Left hindlimb (tissue), 1 donor: ENCODE measurements at regions not wholly inside any gene's neighbourhood (a gene's known extent, or its start where the extent isn't known, plus 50 kb on each side); places are given as distances from the start of the nearest gene placed in this dataset.
A peak's percentile ranks its signal among the peaks of the same experiment; 100 is the strongest.

Experiments used
- DNase-seq: peaks from one replicate; pipeline ENCODE4 v3.0.0-alpha.2; 2018

DNA sequence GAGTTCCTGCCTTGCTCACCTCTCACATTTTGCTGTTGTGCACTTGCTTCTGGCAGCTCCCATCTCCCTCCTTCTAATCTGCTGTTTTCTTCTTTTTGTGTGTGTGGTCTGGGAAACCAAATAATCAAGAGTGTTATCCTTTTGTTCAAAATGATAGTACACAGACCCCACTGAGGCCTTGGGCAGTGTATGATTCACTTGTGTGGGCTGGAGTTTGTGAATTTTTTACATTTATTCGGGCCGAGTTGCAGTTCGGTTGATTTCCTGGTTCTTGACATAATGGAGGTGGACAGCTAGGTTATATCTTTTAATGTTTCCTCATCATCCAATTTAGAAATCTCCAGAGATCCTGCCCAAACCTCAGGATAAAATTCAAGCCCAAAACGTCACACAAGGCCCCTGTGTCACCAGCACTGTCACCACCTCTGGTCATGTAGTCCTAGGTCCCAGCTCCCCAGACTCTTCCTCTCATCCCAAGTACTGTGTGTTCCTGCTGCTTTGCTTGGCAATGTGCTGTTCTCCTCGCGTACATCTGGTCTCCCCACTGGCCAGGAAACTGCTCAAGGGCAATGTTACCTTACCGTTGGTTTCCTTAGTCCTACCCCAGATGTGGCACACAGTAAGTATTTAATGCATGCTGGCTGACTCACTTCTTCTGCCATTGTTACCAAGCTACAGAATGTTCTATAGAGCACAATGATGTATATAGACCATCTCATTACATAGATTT is 55.7 kb upstream of the PHACTR2 start:
- no peak for DNase-seq

DNA sequence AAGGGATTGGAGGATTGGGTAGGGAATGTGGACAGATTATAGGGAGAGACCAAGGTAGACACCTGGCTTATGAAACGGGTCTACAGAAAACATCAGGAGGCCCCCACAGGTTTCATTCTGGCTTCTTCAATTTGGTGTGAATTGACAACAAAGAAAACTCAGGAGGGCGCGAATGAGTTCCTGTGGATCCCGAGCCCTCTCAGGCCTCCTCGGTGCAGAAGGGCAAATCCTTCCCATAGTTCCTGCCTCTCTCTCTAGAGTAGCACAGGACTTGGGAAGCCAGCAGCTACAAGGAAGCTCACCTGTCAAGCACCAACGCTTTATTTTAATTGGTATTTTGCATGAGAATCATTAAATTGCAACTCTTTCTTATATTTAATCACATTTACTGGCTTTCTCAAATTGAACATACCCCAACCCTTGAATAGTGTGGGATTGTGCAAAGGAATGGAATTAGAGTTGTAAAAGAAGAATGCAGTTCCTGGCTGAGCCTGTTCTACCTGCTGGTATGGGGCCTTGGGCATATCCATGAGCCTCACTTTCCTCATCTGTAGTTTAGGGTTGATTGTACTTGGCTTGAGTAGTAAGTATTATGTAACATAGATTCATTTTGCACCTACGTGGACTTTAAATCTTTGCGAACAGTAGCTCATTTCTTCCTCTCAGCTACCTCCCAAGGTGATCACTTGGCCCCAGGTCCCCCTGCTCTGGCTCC is 56.4 kb upstream of the PHACTR2 start:
- DNase-seq = no peak

DNA sequence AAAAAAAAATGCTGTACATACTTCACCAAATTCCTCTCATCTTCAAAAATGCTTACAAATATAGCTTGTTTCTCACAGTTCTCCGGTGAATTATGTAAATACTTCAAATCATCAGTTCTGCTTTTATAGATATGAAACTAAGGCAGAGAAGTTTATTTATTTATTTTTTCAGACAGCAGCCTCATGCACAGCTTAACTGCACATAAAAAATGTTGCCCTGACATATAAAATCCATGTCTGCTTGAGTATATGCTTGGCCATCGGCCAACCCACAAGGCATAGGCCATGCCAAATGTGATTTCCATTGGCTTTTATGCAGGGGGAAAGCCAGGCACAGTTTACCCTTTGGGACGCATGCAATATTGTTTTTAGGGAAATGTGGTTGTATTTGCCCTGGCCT is 57.3 kb upstream of the PHACTR2 start:
- peak; percentile 33 for DNase-seq

DNA sequence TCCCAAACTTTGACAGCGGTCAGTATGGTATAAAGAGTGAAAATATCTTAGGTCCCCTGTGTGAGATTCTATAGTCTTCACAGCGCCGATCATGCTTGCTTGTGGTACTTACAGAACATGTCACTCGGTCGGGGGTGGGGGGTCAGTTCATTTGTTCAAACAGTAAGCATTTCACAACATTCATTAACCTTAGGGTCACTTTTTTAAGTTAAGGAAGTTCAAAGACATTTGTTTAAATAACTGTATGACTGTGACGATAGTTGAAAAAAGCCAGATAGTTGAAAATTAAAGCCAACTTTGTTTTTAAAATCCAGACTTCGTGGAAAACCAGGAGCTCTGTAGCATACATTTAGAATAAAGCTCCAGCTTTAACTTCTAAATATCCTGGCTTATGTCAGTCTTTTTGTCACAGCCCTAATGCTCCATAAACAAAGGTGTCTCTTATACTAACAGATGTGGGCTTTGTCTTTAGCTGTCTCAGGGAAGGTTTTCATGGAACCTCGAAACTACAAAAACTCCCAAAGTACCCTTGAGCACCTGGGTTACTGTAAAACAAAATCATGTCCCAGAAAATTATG is 57.9 kb upstream of the PHACTR2 start:
- no peak for DNase-seq

DNA sequence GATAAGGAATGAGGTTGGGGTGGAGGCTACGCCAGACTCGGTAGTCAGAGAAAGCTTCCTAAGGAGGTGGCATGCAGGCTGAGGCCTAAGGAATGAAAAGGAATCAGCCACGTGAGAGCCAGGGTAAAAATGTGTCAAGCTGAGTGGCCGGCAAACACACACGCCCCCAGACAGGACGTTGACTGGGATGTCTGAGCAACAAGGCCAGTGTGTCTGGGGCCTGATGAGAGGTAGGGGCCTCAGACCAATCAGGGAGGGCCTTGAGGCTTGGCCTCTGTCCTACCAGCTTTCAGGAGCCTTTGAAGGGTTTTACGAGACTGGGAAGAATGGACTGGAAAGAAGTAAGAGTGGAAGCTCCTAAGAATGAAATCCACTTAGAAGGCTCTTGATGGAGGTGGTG is 61.0 kb upstream of the PHACTR2 start:
- DNase-seq = no peak

DNA sequence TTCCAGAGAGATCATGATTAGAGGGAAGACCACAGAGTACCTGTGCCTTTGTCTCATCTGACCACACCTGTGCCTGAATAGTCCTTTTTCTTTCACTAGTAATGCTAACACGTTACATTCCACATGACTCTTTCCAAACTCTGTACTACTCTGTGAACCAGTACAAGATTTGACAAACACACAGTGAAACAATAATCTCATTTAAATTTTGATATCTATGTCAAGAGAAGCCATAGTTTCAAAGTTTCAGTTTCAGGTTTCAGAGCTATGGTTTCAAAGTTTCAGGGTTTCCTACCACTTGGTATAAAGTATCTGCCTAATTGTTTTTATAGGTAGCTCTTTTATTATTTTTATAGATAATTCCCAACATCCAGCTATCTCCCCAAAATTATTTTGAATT is 62.0 kb upstream of the PHACTR2 start:
- DNase-seq = no peak

DNA sequence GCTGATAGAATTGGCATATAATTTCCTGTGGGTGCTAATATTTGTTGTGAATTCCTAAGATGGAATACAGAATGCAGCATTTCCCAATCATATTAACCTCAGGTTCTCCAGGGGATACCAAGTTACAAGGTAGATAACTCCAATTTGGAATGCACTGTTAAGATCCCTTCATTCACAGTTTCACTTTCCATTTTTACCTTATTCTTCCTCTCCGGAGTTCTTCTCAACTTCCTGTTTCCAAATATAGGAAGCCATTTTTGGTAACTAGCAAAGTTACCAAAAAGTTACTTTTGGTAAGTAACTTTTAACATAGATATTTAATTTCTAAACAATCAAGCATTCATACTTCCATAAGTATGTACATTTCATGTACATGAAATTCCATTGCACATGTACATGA is 63.5 kb upstream of the PHACTR2 start:
- DNase-seq = no peak

DNA sequence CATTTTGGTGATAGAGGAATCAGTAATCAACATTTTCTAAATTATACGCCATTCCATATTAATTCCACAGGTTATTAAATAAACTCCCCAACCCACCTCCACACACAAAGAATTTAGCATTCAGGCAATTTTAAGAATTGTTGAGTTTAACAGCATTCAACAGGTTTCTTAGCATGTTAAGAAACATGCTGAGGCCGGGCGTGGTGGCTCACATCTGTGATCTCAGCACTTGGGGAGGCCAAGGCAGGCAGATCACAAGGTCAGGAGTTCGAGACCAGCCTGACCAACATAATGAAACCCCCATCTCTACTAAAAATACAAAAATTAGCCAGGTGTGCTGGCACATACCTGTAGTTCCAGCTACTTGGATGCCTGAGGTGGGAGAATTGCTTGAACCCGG is 64.0 kb upstream of the PHACTR2 start:
- DNase-seq = no peak

DNA sequence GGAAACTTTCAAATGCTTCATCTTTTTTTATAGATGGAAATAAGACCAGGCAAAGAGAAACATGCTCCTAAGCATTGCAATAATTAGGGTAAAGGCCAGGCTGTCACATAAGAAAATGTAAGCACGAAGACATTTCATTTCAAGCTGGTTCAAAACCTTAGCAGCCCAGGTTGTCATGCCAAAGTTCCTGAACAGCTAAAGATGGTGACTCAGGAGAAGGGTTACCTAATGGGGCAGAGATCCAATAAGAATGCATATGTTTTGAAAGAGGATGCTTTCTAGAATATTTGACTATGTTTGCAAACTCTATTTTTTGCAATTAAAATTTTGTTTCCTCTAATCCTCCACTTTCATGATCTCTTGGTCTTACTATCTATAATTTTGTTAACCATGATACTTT is 65.6 kb upstream of the PHACTR2 start:
- DNase-seq = no peak

DNA sequence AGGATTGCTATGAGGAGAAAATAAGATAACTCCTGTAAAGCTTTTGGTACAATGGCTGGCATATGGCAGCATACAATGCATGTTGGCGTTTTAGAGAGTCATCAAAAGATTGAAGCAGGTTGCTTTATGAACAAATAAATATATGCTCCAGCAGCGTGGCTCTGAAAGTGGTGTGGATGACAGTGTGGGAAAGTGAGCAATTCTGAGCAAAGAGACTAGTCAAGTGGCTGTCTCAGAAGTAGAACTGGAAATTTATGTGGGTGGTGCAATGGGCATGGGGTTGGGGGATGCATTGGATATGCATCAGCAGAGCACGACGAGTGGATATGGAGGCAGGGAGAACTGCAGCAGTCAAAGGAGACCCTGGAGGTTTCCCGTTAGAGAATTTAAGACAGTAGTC is 66.2 kb upstream of the PHACTR2 start:
- no peak for DNase-seq

DNA sequence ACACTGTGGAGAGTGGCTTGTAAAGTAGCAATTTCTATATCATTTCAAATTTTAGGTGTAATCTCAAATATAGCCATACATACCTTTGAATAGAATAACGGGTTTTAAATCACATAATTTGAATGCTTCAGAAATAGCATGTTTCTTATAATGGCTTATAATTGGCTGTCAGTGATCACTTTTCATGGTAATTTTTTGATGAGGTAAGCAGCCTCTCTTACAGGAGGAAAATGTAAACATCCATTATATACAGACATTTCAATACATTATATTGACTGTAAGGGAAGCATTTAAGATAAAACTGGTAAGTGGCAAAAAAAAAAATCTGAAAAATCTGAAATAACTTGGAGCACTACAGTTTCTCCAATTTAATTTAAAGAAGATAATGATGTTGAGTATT is 67.8 kb upstream of the PHACTR2 start:
- DNase-seq = no peak

DNA sequence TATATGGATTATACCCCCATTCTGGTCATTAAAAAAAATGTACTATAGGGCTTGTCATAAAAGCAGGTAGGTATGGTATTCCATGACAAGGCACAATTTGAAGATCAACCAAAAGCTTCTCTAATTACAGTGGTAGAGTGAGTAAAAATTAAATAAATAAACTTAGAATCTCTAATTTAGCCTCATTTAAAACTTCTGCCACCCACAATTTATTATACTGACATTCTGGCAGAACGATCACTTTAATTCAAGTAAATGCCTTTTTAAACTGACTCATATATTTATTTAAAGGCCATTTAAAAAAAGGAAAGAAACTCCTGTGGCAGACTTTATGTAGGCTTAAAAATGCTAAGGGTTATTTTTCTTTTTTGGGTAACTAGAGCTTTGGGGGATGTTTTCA is 68.3 kb upstream of the PHACTR2 start:
- no peak for DNase-seq

DNA sequence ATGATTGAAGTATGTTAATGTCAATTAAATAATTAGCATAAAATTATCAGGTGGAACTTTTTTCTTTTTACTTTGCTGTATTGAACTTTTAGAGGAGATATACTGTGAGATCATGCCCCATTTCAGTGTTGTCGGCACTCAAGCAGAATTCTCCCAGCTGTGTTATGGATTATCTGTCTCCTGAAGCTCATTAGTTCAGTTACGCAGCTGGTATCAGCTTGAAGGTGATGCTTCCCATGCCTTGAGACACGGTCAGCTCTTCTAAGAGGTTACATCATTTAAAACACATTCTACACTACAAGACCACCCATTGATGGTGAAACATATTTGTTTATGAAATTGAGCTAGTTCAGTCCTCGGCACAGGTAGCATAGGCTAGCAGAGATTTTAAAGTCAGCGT is 68.9 kb upstream of the PHACTR2 start:
- no peak for DNase-seq

DNA sequence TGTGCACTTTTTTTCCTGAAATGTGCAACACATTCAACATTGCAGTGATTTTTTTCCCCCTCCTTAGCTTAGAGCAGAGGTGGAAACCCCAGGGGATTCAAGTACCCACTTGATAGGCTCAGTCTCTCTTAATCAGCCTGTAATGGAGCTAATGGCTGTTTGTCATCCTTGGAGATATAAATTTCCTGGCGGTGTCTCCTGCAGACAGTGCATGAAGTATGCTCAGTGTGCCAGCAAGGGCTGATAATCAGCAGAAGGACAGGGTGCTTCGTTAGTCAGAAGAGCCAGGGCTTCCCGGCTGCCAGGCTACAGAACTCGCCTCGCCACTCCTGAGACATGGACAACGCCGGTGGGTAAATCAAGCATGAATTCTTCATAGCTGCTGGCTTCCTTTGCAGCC is 69.8 kb upstream of the PHACTR2 start:
- no peak for DNase-seq

DNA sequence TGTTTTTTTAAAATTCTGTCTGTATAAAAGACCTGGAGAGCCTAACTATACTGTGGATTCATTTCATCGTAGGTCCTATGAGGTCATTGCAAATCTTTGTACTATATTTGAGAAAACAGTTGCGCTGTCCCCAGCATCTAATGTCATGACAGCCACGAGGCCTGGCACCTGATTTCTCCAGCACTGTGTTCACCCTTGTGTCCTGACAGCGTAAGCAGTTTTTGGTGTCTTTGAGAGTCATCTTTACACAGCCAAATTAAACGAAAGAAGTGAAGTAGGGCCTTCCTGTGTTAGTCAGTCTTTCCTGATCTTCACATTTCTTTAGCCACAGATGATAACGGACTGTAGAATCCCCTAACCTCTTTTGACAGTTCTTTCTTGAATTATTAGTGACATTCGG is 70.6 kb upstream of the PHACTR2 start:
- no peak for DNase-seq

DNA sequence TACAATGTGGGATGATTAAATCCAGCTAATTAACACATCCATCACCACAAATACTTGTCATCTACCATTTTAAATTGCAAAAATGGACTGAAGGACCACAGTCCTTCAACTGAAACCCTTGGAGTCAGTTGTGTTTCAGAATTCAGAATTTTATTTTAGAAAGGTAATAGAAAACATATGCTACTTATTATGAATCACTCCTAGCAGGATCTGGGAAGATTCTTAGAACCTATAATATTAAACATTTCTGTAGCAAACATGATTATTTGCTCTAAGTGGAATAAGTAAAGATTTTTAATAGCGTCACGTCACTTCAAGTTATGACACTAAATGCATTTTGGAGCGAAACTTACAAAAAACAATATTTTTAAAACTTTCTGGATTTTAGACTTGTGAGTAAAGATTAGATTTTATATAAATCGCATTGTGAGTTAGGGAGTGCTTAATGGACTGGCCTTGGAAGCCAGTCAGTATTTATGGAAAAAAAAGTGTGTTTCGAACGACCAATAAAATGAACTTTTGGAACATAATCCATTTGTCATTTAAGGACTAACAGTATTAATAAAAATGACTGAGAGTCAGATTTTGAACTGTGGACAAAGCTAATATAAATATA is 71.8 kb upstream of the PHACTR2 start:
- DNase-seq = no peak

DNA sequence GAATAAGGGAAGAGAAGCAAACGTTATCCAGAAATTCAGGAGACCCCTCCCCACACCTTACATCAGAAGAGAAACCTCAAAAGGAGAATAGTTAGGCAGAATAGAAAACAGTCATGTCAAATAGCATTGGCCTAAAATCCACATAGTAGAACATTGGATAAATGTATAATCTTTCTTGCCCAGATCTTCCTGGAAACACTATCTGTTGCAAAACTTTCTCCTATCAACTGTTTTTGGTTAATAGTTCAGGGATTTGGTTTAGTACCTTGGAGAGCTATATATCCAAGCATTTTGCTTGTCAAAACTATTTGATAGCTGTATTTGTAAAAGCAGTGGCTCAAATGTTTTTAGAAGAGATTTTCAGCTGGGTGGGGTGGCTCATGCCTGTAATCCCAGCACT is 74.3 kb upstream of the PHACTR2 start:
- DNase-seq = no peak

DNA sequence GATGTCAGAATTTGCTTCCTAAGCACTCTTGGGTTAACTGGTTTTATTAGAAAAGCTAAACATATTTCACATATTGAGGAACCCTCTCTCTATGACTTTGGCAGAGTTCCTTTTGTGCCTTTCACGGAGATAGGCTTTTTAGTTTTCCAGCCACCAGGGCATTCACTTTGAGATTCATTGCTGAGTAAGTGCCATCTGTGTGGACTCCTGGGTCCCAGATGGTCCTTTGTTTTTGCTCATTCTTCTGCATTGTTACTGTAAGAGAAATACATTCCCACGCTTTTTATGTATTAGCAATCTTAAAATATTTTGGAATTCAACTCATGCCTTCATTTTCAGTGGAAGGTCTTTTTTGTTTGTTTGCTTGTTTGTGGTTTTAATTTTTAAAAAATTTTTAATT is 76.3 kb upstream of the PHACTR2 start:
- no peak for DNase-seq

DNA sequence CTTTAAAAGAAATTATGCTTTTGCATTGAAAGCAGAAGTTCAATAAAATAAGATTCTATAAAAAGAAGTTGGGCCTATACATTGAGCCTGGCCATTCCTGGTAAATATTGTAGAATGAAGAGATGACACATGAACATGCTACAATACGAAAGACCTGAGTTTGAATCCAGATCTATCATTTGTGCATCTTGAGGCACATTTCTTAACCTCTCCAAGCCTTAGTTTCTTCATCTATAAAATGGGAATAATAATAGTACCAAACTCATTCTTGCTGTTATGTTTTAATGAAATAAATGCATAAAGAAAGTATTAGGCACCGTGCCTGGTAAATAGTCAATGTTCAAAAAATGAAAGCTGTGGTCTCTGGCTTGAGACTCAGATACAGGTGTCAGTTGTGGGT is 76.9 kb upstream of the PHACTR2 start:
- DNase-seq = no peak

DNA sequence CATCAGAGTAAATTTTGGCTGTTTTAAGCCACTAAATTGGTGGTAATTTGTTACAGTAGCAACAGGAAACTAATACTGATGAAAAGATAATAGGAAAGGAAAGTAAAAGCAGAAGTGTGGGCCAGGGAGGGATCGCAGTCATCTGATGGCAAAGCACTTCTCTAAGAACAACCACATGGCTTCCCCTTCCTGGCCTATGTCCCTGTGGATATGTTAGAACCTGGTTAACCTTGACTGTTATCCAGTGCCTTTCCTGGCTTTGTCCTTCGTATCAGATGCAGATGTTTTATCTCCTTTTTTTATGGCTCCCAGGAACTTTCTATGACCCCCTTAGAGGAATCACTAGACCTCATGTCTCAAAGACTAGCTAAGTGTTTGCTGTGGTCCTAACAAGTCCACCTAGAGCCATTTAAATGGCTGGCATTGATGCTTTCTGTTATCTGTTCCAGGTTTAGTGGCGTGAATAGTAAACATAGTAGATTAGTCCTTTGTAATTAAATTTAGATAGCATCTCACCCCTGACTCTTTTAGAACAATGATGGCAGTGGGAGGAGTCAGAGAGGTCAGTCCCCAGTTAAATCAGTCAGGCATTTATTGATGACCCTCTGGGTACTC is 79.2 kb upstream of the PHACTR2 start:
- DNase-seq = no peak

DNA sequence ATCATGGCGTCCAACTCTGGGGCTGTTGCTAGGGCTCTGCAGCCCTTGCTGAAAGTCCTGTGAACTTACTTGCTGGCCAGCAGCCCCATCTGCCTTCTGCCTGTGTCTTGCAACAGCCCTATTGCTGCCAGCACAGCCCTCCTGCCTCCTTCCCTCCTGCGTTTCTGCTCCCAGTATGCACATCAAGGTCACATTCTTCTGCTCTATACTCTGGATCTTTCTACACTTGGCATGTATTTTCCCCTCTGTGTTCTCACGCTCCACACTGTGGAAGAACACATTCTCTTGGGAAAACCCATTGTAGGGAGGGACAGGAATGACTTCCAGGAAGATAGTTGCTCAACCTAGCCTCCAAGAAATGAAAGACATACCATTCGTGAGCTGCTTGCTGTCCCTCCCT is 80.9 kb upstream of the PHACTR2 start:
- no peak for DNase-seq

DNA sequence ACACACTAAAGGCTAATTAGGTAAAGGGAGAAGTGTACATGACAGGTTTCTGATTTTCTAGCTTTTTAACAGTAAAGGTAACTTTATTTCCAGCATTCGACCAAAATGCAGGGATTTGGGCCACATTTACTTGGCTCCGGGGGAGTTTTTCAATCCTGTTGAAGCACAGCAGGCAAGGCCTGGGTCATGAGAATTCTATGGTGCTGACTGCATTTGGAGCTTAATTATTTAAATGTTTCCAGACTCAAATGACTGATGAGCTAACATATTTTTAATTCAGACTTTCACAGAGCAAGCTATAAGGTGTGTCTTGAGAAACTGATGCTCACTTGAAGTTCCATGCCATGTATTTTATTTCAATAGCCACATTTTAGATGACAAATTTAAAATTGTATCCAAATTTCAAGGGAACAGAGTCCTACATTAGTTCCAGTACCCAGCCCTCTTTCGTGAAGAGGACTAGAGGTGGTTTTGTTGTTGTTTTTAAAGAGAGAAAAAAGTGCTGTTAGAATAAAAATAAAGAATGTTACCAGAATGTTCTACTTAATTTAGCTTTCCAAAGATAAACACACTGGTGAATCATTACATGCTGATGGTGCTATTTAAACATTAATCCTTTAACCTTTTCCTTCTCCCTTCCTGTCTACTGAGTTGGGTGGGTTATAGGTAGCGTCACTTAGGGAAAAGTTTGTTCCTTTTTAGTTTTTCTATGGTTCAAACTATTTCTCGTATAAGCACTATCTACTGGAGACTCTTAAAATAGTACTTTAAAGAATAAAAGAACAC is 82.3 kb upstream of the PHACTR2 start:
- DNase-seq = no peak

DNA sequence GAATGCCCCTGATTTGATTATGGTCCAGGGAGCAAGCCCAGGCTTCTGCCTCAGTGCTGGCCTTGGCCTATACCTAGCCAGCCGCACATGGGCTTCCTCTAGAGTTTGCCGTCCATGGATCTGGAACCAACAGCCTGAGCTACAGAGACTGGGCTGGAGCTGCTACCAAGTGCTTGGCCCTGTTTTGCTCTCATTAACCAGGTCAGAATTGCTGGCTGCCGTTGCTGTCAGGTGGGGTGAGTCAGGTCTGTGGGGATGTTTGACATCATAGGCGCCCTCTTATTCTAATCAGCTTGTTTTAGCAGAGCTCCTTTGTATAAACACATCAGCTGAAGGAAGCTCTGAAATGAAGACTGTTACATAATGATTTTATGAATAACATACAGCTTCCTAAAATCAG is 83.1 kb upstream of the PHACTR2 start:
- no peak for DNase-seq
